SK-N-SH (cell line): ENCODE measurements at regions not wholly inside any gene's neighbourhood (a gene's known extent, or its start where the extent isn't known, plus 50 kb on each side); places are given as distances from the start of the nearest gene placed in this dataset.

Experiments used
- CTCF ChIP-seq: fragments of 200-600 bp; sonication (generic); IDR thresholded peaks from 2 replicates; pipeline ENCODE4 v1.6.1; 2017; ENCODE audit warnings: antibody characterized with exemption, mild to moderate bottlenecking, moderate library complexity
- RFX5 ChIP-seq: IDR thresholded peaks from 2 replicates; pipeline ENCODE4 v1.6.1; 2012; ENCODE audit warnings: mild to moderate bottlenecking, improper control_type of control experiment, low read length
- SMC3 ChIP-seq: IDR thresholded peaks from 2 replicates; pipeline ENCODE4 v1.6.1; 2012; ENCODE audit warnings: low read depth, low read length, improper control_type of control experiment
- TF ChIP-seq, protein P1 (sequence below): IDR thresholded peaks from 2 replicates; pipeline ENCODE4 v1.6.1; 2012; ENCODE audit warnings: mild to moderate bottlenecking, low read depth, low read length, moderate library complexity
- TF ChIP-seq, protein P2 (sequence below): IDR thresholded peaks from 2 replicates; pipeline ENCODE4 v1.4.0; 2012; ENCODE audit warnings: low read depth

GRCh38 chr5:6282352-6282751 lies 96.0 kb downstream of the MED10 start:
- TF ChIP-seq, protein P1, sequence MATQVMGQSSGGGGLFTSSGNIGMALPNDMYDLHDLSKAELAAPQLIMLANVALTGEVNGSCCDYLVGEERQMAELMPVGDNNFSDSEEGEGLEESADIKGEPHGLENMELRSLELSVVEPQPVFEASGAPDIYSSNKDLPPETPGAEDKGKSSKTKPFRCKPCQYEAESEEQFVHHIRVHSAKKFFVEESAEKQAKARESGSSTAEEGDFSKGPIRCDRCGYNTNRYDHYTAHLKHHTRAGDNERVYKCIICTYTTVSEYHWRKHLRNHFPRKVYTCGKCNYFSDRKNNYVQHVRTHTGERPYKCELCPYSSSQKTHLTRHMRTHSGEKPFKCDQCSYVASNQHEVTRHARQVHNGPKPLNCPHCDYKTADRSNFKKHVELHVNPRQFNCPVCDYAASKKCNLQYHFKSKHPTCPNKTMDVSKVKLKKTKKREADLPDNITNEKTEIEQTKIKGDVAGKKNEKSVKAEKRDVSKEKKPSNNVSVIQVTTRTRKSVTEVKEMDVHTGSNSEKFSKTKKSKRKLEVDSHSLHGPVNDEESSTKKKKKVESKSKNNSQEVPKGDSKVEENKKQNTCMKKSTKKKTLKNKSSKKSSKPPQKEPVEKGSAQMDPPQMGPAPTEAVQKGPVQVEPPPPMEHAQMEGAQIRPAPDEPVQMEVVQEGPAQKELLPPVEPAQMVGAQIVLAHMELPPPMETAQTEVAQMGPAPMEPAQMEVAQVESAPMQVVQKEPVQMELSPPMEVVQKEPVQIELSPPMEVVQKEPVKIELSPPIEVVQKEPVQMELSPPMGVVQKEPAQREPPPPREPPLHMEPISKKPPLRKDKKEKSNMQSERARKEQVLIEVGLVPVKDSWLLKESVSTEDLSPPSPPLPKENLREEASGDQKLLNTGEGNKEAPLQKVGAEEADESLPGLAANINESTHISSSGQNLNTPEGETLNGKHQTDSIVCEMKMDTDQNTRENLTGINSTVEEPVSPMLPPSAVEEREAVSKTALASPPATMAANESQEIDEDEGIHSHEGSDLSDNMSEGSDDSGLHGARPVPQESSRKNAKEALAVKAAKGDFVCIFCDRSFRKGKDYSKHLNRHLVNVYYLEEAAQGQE, result no peak
- TF ChIP-seq CTCF, result no peak
- TF ChIP-seq, protein P2, sequence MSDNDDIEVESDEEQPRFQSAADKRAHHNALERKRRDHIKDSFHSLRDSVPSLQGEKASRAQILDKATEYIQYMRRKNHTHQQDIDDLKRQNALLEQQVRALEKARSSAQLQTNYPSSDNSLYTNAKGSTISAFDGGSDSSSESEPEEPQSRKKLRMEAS, result no peak
- TF ChIP-seq RFX5, result no peak
- no peak for TF ChIP-seq SMC3
